ENCODE measurements at regions not wholly inside any gene's neighbourhood (a gene's known extent, or its start where the extent isn't known, plus 50 kb on each side); places are given as distances from the start of the nearest gene placed in this dataset.

GRCh38 chr18:73728657-73729056 lies 419.0 kb downstream of the FBXO15 start:
- Histone ChIP-seq H3K9ac (ENCODE audit: low read depth, low read length, poor library complexity, severe bottlenecking) (no peak overlapping the region), H2AFZ (ENCODE audit: low read length) (no peak overlapping the region), H3F3A (ENCODE audit: low read depth) (no peaks in the 10 kb centered on the region), H3K9me3 (ENCODE audit: insufficient read depth, low read depth, low read length) (no peaks in the 10 kb centered on the region; the same call in 1 of the 2 replicates), H3K4me3 (ENCODE audit: low read length, poor library complexity, severe bottlenecking) (no peak overlapping the region), H3K27me3 (ENCODE audit: insufficient read depth, low read length, poor library complexity, severe bottlenecking) (no peaks in the 10 kb centered on the region), H3K79me2 (ENCODE audit: insufficient read depth, low read length) (no peaks in the 10 kb centered on the region), H4K20me1 (ENCODE audit: insufficient read depth, low read length, poor library complexity, severe bottlenecking) (no peaks in the 10 kb centered on the region), H3K36me3 (ENCODE audit: insufficient read depth, low read length) (no peaks in the 10 kb centered on the region), H3K4me2 (ENCODE audit: low read depth, low read length, poor library complexity, severe bottlenecking) (no peak overlapping the region), H3K4me1 (ENCODE audit: insufficient read depth, low read length, poor library complexity, severe bottlenecking) (no peaks in the 10 kb centered on the region), H3K9me2 (replicated peaks; ENCODE audit: low read depth, low read length) (no peaks in the 10 kb centered on the region)
- TF ChIP-seq EZH2phosphoT487 (IDR thresholded peaks at IDR 0.05; ENCODE audit: borderline replicate concordance): no peak
- TF ChIP-seq, protein P1, sequence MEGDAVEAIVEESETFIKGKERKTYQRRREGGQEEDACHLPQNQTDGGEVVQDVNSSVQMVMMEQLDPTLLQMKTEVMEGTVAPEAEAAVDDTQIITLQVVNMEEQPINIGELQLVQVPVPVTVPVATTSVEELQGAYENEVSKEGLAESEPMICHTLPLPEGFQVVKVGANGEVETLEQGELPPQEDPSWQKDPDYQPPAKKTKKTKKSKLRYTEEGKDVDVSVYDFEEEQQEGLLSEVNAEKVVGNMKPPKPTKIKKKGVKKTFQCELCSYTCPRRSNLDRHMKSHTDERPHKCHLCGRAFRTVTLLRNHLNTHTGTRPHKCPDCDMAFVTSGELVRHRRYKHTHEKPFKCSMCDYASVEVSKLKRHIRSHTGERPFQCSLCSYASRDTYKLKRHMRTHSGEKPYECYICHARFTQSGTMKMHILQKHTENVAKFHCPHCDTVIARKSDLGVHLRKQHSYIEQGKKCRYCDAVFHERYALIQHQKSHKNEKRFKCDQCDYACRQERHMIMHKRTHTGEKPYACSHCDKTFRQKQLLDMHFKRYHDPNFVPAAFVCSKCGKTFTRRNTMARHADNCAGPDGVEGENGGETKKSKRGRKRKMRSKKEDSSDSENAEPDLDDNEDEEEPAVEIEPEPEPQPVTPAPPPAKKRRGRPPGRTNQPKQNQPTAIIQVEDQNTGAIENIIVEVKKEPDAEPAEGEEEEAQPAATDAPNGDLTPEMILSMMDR (conservative IDR thresholded peaks at IDR 0.05; ENCODE audit: low read length): no peak

- Histone ChIP-seq H3K79me2 (ENCODE audit: insufficient read depth, low read length) (no peaks in the 10 kb centered on the region), H3F3A (ENCODE audit: low read depth) (no peaks in the 10 kb centered on the region), H3K4me2 (ENCODE audit: low read depth, low read length, poor library complexity, severe bottlenecking) (no peak overlapping the region), H3K9me3 (ENCODE audit: insufficient read depth, low read depth, low read length) (no peaks in the 10 kb centered on the region), H3K9me2 (replicated peaks; ENCODE audit: low read depth, low read length) (no peaks in the 10 kb centered on the region), H3K36me3 (ENCODE audit: insufficient read depth, low read length) (no peaks in the 10 kb centered on the region), H3K9ac (ENCODE audit: low read depth, low read length, poor library complexity, severe bottlenecking) (no peak overlapping the region), H4K20me1 (ENCODE audit: insufficient read depth, low read length, poor library complexity, severe bottlenecking) (no peaks in the 10 kb centered on the region), H3K27me3 (ENCODE audit: insufficient read depth, low read length, poor library complexity, severe bottlenecking) (no peaks in the 10 kb centered on the region), H2AFZ (ENCODE audit: low read length) (no peak overlapping the region), H3K4me3 (ENCODE audit: low read length, poor library complexity, severe bottlenecking) (no peak overlapping the region), H3K4me1 (ENCODE audit: insufficient read depth, low read length, poor library complexity, severe bottlenecking) (no peaks in the 10 kb centered on the region)
- TF ChIP-seq EZH2phosphoT487 (IDR thresholded peaks at IDR 0.05; ENCODE audit: borderline replicate concordance): no peak
- TF ChIP-seq, protein P1 (conservative IDR thresholded peaks at IDR 0.05; ENCODE audit: low read length): no peak
Observed at GRCh38 chr18:73724958-73725357, 422.7 kb downstream of the FBXO15 start.

GRCh38 chr18:73719611-73720010 lies 428.0 kb downstream of the FBXO15 start:
- Histone ChIP-seq H3K27me3 (ENCODE audit: insufficient read depth, low read length, poor library complexity, severe bottlenecking) (no peaks in the 10 kb centered on the region), H3K4me1 (ENCODE audit: insufficient read depth, low read length, poor library complexity, severe bottlenecking) (peaks cover 10% of the 10 kb centered on the region), H3K4me3 (ENCODE audit: low read length, poor library complexity, severe bottlenecking) (no peak overlapping the region), H3K9me3 (ENCODE audit: insufficient read depth, low read depth, low read length) (no peaks in the 10 kb centered on the region), H2AFZ (ENCODE audit: low read length) (no peak overlapping the region), H4K20me1 (ENCODE audit: insufficient read depth, low read length, poor library complexity, severe bottlenecking) (no peaks in the 10 kb centered on the region), H3K79me2 (ENCODE audit: insufficient read depth, low read length) (no peaks in the 10 kb centered on the region), H3K36me3 (ENCODE audit: insufficient read depth, low read length) (no peaks in the 10 kb centered on the region), H3K9ac (ENCODE audit: low read depth, low read length, poor library complexity, severe bottlenecking) (no peak overlapping the region), H3K4me2 (ENCODE audit: low read depth, low read length, poor library complexity, severe bottlenecking) (no peak overlapping the region), H3F3A (ENCODE audit: low read depth) (no peaks in the 10 kb centered on the region), H3K9me2 (replicated peaks; ENCODE audit: low read depth, low read length) (no peaks in the 10 kb centered on the region)
- TF ChIP-seq EZH2phosphoT487 (IDR thresholded peaks at IDR 0.05; ENCODE audit: borderline replicate concordance): no peak
- TF ChIP-seq, protein P1 (conservative IDR thresholded peaks at IDR 0.05; ENCODE audit: low read length): no peak

Data from Loucy (cell line).